Esophagus (tissue), 2 donors: ENCODE measurements at regions not wholly inside any gene's neighbourhood (a gene's known extent, or its start where the extent isn't known, plus 50 kb on each side); places are given as distances from the start of the nearest gene placed in this dataset.

Source experiments
- H3K27ac ChIP-seq, 2 donors: one replicate each; pipeline ENCODE4 v1.5.1; 2013; ENCODE audit warnings: low read depth in 2 of 2, mild to moderate bottlenecking in 2 of 2, inconsistent platforms in 1 of 2, low read length in 1 of 2, moderate library complexity in 1 of 2
- H3K27me3 ChIP-seq, 2 donors: one replicate each; pipeline ENCODE4 v1.6.1; 2013; ENCODE audit warnings: low read length in 2 of 2, control low read depth in 1 of 2, mild to moderate bottlenecking in 1 of 2; ENCODE audit not compliant: insufficient read depth in 2 of 2, control insufficient read depth in 1 of 2
- H3K36me3 ChIP-seq, 2 donors: one replicate each; pipeline ENCODE4 v1.6.1; 2013; ENCODE audit warnings: low read length in 1 of 2; ENCODE audit not compliant: control insufficient read depth in 2 of 2, insufficient read depth in 2 of 2
- H3K4me1 ChIP-seq, 2 donors: one replicate each; pipeline ENCODE4 v1.6.1; 2013; ENCODE audit warnings: low read length in 1 of 2; ENCODE audit not compliant: control insufficient read depth in 2 of 2, insufficient read depth in 2 of 2
- H3K4me3 ChIP-seq, 2 donors: one replicate each; pipeline ENCODE4 v1.5.1; 2013; ENCODE audit warnings: low read length in 2 of 2, mild to moderate bottlenecking in 2 of 2, low read depth in 1 of 2, moderate library complexity in 1 of 2
- H3K9me3 ChIP-seq, 2 donors: one replicate each; pipeline ENCODE4 v1.6.1; 2013; ENCODE audit warnings: mild to moderate bottlenecking in 2 of 2, low read depth in 1 of 2, low read length in 1 of 2, moderate library complexity in 1 of 2; ENCODE audit not compliant: control insufficient read depth in 2 of 2, insufficient read depth in 1 of 2
- WGBS, 2 donors: extraction: QIAGEN DNeasy Blood & Tissue Kit; methylation state at CpG; one replicate each; pipeline ENCODE4 v1.1.7; 2013; 5-methylcytosine and 5-hydroxymethylcytosine counted together
- donor health status: healthy with polysubstance abuse.
- donor health status: Bipolar disorder and iron deficiency.

DNA sequence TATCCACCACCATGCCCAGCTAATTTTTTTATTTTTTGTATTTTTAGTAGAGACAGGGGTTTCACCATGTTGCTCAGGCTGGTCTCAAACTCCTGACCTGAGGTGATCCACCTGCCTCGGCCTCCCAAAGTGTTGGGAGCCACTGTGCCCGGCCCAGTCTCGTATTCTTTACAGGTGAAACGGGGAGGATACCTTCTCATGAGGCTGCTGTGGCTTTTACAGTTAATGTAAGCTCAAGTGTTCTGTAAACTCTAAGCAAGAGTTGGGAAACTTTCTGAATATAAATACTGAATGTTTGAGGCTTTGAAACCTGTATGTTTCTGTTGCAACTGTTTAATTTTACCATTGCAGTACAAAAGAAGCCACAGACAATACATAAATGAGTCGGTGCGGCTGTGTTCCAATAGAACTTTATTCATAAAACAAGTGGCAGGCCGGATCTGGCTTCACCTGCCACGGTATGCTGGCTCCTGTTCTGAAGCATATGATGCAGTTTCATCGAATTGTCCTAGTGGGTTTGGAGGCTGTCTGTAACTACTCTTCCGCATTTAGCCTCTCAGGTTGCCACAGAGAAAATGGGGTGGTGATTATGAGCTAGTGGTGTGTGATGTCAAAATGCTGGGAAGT lies 192.5 kb upstream of the ZFP64 start:
- 88 to 91% methylated on average over 10 of the region's 10 CpGs for WGBS, 2 donors
- no peak overlapping the region for H3K4me3 ChIP-seq
- no peaks in the 10 kb centered on the region for H3K9me3 ChIP-seq
- H3K27me3 ChIP-seq = no peaks in the 10 kb centered on the region
- H3K4me1 ChIP-seq = no peaks in the 10 kb centered on the region
- no peak overlapping the region for H3K27ac ChIP-seq
- H3K36me3 ChIP-seq = no peaks in the 10 kb centered on the region

DNA sequence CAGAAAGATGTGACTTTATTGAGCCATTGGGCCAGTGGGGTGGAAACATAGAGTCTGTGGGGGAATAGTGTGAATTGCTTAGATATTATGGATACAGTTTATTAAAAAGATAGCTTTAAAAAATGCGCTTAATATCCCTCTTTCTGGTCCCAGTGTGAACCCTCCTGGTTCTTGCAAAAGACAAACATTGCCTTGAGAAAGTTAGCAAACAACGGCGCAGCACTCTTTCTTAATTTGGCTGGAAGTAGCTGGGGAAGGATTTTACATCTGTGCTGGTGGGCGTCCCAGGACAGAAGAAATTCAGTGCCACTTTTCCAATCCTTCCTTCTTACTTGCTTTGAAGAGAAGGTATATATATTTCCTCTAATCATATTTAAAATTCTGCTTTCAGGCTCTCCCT lies 191.4 kb upstream of the ZFP64 start:
- H3K4me3 ChIP-seq = no peak overlapping the region
- H3K9me3 ChIP-seq = no peaks in the 10 kb centered on the region
- no peaks in the 10 kb centered on the region for H3K4me1 ChIP-seq
- WGBS, 2 donors = 66 to 80% methylated on average over 4 of the region's 4 CpGs
- no peak overlapping the region for H3K27ac ChIP-seq
- H3K27me3 ChIP-seq = no peaks in the 10 kb centered on the region
- no peaks in the 10 kb centered on the region for H3K36me3 ChIP-seq

DNA sequence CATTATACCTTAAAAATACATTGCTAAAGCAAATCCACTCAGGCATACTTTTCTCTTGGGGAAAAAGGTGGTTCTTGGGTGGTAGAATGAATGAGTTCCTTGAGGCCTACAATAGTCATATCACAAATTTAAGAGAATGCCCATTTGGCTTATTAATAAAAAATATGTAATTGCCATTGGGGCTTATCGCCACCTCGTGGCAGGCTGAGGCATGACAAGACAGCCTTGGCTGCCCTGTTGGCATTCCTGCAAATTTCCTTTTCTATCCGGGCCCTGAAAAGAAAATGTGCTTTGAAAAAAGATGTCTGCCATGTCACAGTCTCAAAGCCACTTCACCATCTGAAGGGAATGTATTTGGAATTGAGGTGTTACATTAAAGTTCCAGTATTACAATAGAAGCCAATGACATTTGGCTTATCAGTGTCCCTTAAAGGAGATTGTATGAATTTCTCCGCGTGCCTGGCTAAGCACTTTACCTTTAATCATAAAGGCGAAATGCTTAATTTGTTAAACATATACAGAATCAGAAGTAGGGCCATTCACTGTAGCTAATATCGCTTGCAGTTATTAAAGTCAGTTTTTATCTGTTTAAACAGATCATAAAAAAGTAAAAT lies 188.3 kb upstream of the ZFP64 start:
- Histone ChIP-seq H3K9me3 (no peaks in the 10 kb centered on the region), H3K4me3 (no peak overlapping the region), H3K27ac (no peak overlapping the region), H3K27me3 (no peaks in the 10 kb centered on the region), H3K36me3 (no peaks in the 10 kb centered on the region), H3K4me1 (no peaks in the 10 kb centered on the region)
- 50 to 53% methylated on average over 7 of the region's 7 CpGs for WGBS, 2 donors

DNA sequence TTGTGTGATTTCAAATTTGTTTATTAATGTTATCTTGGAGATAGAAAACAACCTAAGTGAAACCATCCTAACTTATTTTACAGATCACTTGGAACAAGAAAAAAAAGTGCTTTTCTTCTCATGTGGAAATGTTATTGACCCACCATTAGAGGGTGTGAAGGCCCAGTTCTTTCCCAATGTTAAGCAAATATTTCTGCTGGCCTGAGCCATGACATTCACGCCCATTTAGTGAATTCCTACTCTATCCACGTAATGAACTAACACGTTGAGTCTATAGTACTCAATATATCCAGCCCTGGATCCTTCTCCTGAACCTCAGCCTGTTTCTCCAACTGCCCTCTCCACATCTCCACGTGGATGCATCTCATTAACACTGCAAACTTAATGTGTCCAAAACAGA lies 180.6 kb upstream of the ZFP64 start:
- H3K4me3 ChIP-seq = no peak overlapping the region
- H3K9me3 ChIP-seq = no peaks in the 10 kb centered on the region
- 53 to 68% methylated on average over 4 of the region's 4 CpGs for WGBS, 2 donors
- H3K36me3 ChIP-seq = no peaks in the 10 kb centered on the region
- H3K27me3 ChIP-seq = peaks cover 0 to 2% of the 10 kb centered on the region in 2 donors
- no peaks in the 10 kb centered on the region for H3K4me1 ChIP-seq
- H3K27ac ChIP-seq = no peak overlapping the region

DNA sequence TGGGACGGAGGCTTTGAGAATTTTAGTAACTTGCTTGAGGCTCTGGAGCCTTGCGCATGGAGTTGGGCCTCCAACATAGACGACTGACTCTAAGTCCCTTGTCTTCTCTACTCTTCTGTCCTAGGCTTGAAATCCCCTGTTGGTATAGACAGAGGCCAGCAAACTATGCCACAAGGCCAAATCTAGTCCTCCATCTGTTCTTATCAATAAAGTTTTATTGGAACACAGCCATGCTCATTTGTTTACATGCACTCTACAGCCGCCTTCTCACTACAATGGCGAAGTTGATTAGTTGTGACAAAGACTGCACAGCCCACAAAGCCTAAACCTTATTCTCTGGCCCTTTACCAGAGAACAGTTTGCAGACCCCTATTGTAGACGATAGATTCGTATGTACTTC lies 174.1 kb upstream of the ZFP64 start:
- no peaks in the 10 kb centered on the region for H3K4me1 ChIP-seq
- 94 to 95% methylated on average over 7 of the region's 7 CpGs for WGBS, 2 donors
- H3K4me3 ChIP-seq = no peak overlapping the region
- H3K36me3 ChIP-seq = no peaks in the 10 kb centered on the region
- no peaks in the 10 kb centered on the region for H3K9me3 ChIP-seq
- no peaks in the 10 kb centered on the region for H3K27me3 ChIP-seq
- no peak overlapping the region for H3K27ac ChIP-seq

DNA sequence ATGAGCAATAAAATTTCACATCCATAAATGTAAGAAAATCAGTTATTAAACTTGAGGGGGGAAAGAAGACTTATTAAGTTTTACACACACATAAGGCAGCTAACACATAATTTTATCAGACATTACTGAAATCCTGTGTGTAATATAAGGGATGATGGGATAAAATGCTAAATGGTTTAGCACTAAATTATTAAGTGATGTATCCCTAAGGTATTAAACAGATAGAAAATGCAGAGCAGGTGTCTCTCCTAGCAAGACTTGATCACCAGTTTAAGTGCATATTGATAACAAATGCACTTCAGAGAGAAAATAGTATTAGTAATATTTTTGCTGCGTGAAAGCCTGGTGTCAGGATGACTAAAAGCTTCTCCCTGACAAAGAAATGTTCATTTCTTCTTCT lies 172.8 kb upstream of the ZFP64 start:
- WGBS, 2 donors = 76 to 82% methylated on average over 1 of the region's 1 CpG
- no peaks in the 10 kb centered on the region for H3K4me1 ChIP-seq
- H3K4me3 ChIP-seq = no peak overlapping the region
- H3K27me3 ChIP-seq = no peaks in the 10 kb centered on the region
- H3K27ac ChIP-seq = no peak overlapping the region
- H3K9me3 ChIP-seq = no peaks in the 10 kb centered on the region
- H3K36me3 ChIP-seq = no peaks in the 10 kb centered on the region

DNA sequence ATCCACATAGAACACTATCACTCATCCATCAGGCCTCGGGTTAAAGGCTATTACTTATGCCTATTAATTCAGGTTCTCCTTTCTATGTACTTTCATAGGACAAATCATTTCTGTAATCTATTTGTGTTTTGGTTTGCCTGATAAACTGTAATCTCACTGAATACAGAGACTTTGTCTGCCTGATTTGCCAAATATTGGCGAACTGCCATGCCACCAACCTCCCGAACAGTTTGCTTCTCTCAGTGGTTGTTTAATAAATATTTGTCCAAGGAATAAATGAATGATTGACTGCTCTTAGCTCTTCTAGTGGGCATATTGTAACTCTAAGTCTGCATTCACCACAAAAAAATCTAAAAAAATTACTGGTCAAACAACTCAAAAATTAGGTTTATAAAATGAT lies 170.1 kb upstream of the ZFP64 start:
- WGBS, 2 donors = 61 to 71% methylated on average over 3 of the region's 3 CpGs
- Histone ChIP-seq H3K9me3 (no peaks in the 10 kb centered on the region), H3K4me1 (no peaks in the 10 kb centered on the region), H3K4me3 (no peak overlapping the region), H3K36me3 (no peaks in the 10 kb centered on the region), H3K27ac (no peak overlapping the region), H3K27me3 (no peaks in the 10 kb centered on the region)

DNA sequence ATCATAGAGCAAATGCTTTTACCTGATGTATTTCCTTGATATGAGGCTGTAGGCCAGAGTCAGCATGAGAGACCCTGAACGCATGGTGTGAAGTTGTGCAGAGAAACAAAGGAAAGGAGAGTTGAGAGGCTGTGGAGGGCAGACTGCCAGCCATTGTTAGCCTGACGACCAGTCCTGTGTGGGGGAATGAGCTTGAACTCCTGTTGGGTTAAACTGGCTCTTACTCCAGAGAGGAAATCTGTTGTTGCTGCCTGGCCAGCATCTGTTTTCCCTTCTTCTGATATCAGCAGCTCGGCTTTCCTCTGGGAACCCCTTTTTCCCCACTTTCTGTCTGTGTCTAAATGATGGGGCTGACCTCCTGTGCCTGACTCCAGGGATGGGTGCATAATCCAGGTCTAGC lies 158.2 kb upstream of the ZFP64 start:
- no peaks in the 10 kb centered on the region for H3K9me3 ChIP-seq
- no peak overlapping the region for H3K27ac ChIP-seq
- no peaks in the 10 kb centered on the region for H3K4me1 ChIP-seq
- H3K36me3 ChIP-seq = no peaks in the 10 kb centered on the region
- WGBS, 2 donors = 63 to 67% methylated on average over 3 of the region's 3 CpGs
- H3K4me3 ChIP-seq = no peak overlapping the region
- H3K27me3 ChIP-seq = no peaks in the 10 kb centered on the region

DNA sequence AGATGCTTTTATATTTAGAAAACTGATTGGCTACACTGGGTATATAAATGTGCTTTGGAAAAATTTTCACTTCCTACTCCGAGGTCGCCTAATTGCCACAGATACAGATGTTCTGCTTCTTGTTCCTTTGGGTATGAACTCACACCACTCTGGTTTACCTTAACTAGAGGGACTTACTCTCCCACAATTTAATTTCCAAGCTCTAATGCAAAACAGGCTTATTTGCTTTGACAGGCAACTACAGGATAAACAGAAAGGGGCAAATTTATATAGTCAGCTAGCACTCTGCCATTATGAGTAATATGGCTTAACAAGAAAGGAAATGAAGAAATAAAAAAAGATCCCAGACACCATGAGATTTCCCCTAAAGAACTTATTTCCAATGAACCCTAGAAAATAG lies 156.9 kb upstream of the ZFP64 start:
- no peak overlapping the region for H3K4me3 ChIP-seq
- no peaks in the 10 kb centered on the region for H3K4me1 ChIP-seq
- no peaks in the 10 kb centered on the region for H3K36me3 ChIP-seq
- H3K27me3 ChIP-seq = no peaks in the 10 kb centered on the region
- H3K27ac ChIP-seq = no peak overlapping the region
- no peaks in the 10 kb centered on the region for H3K9me3 ChIP-seq
- WGBS, 2 donors = 78 to 80% methylated on average over 2 of the region's 2 CpGs

DNA sequence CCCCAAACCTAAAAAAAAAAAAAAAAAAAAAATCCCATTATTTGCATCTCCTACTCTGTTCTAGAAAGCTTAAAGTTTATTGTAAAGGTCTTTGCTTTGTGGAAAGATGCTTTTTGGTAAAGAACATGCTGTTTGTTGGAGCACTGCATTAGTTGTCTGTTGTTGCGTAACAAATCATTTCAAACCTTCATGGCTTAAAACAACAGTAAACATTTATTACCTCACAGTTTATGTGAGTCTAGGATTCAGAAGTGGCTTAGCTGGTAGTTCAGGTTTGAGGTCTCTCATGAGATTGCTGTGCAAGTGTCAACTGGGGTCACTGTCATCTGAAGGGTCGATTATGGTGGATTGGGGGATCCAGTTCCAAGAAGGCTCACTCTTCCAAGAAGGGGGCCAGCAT lies 155.2 kb upstream of the ZFP64 start:
- Histone ChIP-seq H3K27me3 (no peaks in the 10 kb centered on the region), H3K27ac (no peak overlapping the region), H3K4me3 (no peak overlapping the region), H3K9me3 (no peaks in the 10 kb centered on the region), H3K4me1 (no peaks in the 10 kb centered on the region), H3K36me3 (no peaks in the 10 kb centered on the region)
- 76 to 81% methylated on average over 2 of the region's 2 CpGs for WGBS, 2 donors
